ENCODE measurements at regions not wholly inside any gene's neighbourhood (a gene's known extent, or its start where the extent isn't known, plus 50 kb on each side); places are given as distances from the start of the nearest gene placed in this dataset.

GRCh38 chr11:28969832-28970231 lies 861.6 kb downstream of the METTL15 start:
- TF ChIP-seq SUZ12 (IDR thresholded peaks at IDR 0.05; ENCODE audit: extremely low read depth, insufficient read depth, insufficient read length) (no peak), YY1 (IDR thresholded peaks at IDR 0.05; ENCODE audit: insufficient read depth, insufficient read length) (no peak), ZNF274 (IDR thresholded peaks at IDR 0.05; ENCODE audit: low read depth, low read length) (no peak)

Measured in NT2/D1 (cell line).